ENCODE measurements at regions not wholly inside any gene's neighbourhood (a gene's known extent, or its start where the extent isn't known, plus 50 kb on each side); places are given as distances from the start of the nearest gene placed in this dataset.

GRCh38 chr6:21309807-21310221 lies 283.7 kb upstream of the SOX4 start:
- no peak for TF ChIP-seq EZH2 (IDR thresholded peaks at IDR 0.05; ENCODE audit: insufficient read depth, poor library complexity, severe bottlenecking)
- no peak for TF ChIP-seq EZH2phosphoT487 (IDR thresholded peaks at IDR 0.05; ENCODE audit: insufficient read depth, low read depth)

Measured in GM23248 (cell line).